ENCODE measurements at regions not wholly inside any gene's neighbourhood (a gene's known extent, or its start where the extent isn't known, plus 50 kb on each side); places are given as distances from the start of the nearest gene placed in this dataset.
A peak's percentile ranks its signal among the peaks of the same experiment; 100 is the strongest.

DNA sequence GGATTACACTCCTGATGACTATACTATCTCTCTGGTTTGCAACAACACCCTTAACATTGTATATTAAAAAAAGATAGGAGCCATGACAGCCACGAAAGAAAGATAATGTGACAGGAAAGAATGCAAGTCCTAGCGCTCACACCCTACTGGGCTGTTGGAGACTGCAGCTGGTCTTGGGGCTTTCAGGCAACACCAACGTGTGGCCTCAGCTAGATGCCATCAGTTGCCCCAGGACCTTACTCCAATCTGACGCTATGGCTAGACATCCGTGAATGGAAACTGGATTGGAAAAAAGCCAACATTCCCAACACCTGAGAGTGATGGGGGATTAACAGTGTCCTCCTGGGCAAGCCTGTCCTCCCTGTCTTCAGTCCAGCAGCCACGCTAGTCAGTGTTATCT lies 357.4 kb upstream of the GULP1 start:
- no peak for DNase-seq (ENCODE audit: low read depth in 2 of 2)

- no peak for DNase-seq (ENCODE audit: low read depth in 2 of 2)
These were observed 357.0 kb upstream of the GULP1 start for GRCh38 chr2:187934692-187935091.

DNA sequence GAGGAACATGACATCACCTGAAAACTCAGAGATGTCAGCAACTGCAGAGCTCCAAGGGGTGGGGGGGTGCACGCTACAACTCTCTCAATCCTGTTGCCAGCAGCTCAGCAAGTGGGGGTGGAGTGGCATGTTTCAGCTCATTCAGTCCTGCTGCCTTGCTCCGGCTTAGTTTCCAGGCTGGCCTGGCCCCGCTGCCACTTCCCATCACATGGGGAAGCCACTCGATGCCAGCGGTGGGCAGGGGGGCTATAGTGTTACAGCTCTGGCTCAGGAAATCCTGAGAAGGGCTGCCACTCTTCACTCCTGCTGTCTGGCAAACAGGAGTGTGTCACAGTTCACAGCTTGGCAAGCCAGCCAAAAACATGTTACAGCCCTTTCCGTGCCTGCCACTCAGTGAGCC lies 356.5 kb upstream of the GULP1 start:
- no peak for DNase-seq (ENCODE audit: low read depth in 2 of 2)

DNA sequence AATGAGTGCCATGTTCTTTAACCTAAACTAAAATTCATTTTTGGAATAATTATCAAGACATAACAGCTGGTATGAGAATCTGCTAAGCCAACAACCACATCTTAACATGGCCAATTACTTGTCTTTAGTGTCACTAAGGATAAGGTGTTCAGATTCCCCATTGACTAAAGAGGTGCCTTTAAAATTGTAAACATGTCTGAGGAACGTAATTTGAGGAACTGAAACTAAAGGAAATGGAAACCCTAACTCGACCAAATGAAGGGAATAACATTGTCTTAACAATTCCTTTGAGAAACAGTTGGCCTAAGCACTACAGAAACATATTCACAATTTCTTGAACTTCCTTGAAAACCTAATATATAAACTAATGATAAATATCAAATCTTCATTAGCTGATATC lies 355.4 kb upstream of the GULP1 start:
- DNase-seq (ENCODE audit: low read depth in 2 of 2): no peak

GRCh38 chr2:187939180-187939579 lies 352.5 kb upstream of the GULP1 start:
- no peak for DNase-seq (ENCODE audit: low read depth in 2 of 2)

DNA sequence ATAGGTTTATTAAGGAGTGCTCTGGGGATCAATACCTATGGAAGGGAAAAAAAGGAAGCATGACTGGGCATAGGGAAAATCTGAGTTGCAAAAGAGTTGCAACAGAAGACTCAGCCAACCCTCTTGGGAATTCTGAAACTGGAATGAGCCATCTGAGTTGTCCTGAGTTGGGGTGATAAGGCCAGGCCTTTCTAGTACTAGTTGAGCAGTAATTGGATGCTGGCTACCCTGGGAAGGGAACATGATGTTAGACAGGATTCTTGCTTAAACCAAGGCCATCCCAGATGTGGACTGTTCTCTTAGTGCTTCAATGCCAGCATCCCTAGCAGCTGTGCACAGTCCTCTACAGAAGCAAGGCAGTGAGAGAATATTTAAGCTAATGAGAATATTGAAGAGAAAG lies 348.8 kb upstream of the GULP1 start:
- no peak for DNase-seq (ENCODE audit: low read depth in 2 of 2)

- no peak for DNase-seq (ENCODE audit: low read depth in 2 of 2)
These were observed 347.8 kb upstream of the GULP1 start for GRCh38 chr2:187943772-187944369.

GRCh38 chr2:187949859-187950258 lies 341.8 kb upstream of the GULP1 start:
- no peak for DNase-seq (ENCODE audit: low read depth in 2 of 2)

DNA sequence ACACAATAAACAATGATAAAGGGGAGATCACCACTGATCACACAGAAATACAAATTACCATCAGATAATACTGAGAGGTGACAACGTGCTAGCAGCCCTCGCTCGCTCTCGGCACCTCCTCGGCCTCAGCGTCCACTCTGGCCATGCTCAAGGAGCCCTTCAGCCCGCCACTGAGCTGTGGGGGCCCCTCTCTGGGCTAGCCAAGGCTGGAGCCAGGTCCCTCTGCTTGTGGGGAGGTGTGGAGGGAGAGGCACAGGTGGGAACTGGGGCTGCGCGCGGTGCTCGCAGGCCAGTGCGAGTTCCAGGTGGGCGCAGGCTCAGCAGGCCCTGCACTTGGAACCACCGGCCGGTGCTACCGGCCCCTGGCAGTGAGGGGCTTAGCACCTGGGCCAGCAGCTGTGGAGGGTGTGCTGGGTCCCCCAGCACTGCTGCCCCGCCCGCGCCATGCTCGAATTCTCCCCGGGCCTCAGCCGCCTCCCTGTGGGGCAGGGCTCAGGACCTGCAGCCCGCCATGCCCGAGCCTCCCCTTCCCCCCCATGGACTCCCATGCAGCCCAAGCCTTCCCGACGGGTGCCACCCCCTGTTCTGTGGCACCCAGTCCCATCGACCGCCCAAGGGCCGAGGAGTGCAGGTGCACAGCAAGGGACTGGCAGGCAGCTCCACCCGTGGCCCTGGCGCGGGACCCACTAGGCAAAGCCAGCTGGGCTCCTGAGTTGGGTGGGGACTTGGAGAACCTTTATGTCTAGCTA lies 340.0 kb upstream of the GULP1 start:
- DNase-seq (ENCODE audit: low read depth in 2 of 2): no peak

DNA sequence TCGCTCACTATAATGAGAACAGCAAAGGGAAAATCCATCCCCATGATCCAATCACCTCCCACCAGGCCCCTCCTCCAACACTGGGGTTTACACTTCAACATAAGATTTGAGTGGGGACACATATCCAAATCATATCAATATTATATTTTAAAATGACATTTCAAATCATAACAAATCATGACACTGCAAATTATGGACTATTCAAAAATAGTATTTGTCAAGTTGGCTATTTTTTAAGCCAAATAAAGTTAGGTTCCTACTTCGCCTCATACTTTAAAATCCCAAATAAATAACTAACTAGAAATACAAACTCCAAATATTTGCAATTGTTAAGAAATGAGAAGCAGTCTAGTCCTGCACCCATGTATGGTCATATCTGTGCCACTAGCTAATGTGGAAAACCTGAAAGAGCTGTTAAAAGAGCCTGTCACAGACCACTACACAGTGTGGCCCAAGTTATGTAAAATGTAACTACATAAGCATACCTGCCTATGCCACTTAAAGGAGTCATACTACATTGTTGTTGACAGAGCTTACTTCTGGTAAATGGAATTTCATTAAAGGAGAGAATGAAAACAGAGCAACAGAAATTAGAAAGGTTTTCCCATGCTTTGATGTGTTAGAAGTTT lies 334.7 kb upstream of the GULP1 start:
- DNase-seq (ENCODE audit: low read depth in 2 of 2): no peak

DNA sequence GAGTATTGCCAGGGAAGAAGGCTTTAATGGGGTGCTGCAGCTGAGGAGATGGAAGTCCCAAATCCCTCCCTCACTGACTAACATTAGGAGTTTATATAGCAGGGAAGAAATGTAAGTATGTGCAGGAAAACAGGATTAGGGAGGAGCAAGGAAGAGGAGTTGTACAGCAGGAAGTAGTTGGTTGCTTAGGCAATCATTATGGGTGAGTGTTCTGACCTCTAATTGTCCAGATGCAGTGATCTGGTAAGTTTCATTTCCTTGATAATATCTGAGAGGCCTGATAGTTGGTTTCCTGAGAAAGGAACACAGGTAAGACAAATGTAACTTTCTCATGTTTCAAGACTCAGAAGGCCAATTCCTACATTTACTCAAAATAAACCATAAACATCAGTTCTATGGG lies 331.9 kb upstream of the GULP1 start:
- peak in 1 of 2 donors; percentile 22 for DNase-seq (ENCODE audit: low read depth in 2 of 2)

GRCh38 chr2:187962538-187962937 lies 329.1 kb upstream of the GULP1 start:
- DNase-seq (ENCODE audit: low read depth in 2 of 2): no peak

DNA sequence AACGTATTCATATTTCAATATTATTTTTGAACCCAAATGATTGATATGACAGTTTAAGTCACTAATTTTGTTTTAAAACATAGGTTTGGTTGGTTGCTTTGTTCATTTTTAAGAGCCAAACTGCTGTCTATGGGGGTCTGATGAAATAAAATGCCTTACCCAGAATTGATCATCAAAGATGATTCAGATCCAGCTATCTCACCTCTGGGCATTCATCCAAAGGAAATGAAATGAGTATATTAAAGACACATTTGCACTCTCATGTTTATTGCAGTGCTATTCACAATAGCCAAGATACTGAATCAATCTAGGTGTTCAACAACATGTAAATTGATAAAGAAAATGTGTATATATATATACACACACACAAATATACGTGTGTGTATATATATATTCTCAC lies 326.9 kb upstream of the GULP1 start:
- no peak for DNase-seq (ENCODE audit: low read depth in 2 of 2)

- no peak for DNase-seq (ENCODE audit: low read depth in 2 of 2)
These were observed 324.8 kb upstream of the GULP1 start for GRCh38 chr2:187966924-187967323.

DNA sequence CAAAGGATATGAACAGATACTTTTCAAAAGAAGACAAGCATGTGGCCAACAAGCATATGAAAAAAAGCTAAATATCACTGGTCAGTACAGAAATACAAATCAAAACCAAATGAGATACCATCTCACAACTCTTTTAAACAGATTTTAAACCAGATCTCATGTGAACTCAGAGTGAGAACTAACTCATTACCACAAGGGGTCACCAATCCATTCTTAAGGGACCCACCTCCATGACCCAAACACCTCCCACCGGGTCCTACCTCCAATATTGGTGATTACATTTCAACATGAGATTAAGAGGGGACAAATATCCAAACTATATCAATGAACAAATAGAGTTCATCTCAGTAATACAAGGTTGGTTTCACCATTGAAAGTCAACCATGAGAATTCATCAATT lies 319.8 kb upstream of the GULP1 start:
- no peak for DNase-seq (ENCODE audit: low read depth in 2 of 2)

GRCh38 chr2:187976259-187976985 lies 315.3 kb upstream of the GULP1 start:
- no peak for DNase-seq (ENCODE audit: low read depth in 2 of 2)

- no peak for DNase-seq (ENCODE audit: low read depth in 2 of 2)
These were observed 314.7 kb upstream of the GULP1 start for GRCh38 chr2:187976986-187977333.

GRCh38 chr2:187978356-187978755 lies 313.3 kb upstream of the GULP1 start:
- no peak for DNase-seq (ENCODE audit: low read depth in 2 of 2)

- DNase-seq (ENCODE audit: low read depth in 2 of 2): no peak
These were observed 309.0 kb upstream of the GULP1 start for GRCh38 chr2:187982668-187983067.

DNA sequence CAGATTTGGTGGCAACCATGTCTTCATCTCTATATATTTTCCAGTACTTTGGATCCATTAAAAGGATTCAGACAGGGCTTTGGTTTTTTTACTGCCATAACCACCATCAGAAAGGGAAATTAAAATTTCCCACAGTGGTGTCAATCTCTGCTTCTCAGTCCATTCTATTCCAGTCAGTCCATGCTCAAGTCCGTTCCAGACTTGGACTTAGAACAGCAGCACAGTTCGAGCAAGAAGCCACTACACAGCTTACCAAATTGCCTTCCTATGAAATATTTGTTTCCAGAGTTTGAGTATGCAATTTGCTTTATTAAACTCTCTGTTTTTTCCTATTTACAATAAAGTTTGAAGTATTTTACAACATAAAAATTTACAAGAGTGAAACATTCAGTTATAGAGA lies 306.5 kb upstream of the GULP1 start:
- no peak for DNase-seq (ENCODE audit: low read depth in 2 of 2)

- DNase-seq (ENCODE audit: low read depth in 2 of 2): peak in 1 of 2 donors; percentile 4
These were observed 305.8 kb upstream of the GULP1 start for GRCh38 chr2:187985923-187986322.

- DNase-seq (ENCODE audit: low read depth in 2 of 2): no peak
These were observed 305.1 kb upstream of the GULP1 start for GRCh38 chr2:187986390-187987105.
